Islet of Langerhans (tissue), 1 donor: ENCODE measurements at regions not wholly inside any gene's neighbourhood (a gene's known extent, or its start where the extent isn't known, plus 50 kb on each side); places are given as distances from the start of the nearest gene placed in this dataset.

Experiments used
- FAIRE-seq: peaks from one replicate; lab custom pipeline; 2011; peaks lifted over from hg19 to GRCh38; lab: Jason Lieb, UNC

- no peak for FAIRE-seq
Observed at GRCh38 chr7:116148108-116148507, 62.2 kb upstream of the TES start.

- FAIRE-seq: no peak
Observed at GRCh38 chr7:116148626-116149025, 61.7 kb upstream of the TES start.

- FAIRE-seq: no peak
Observed at GRCh38 chr7:116150588-116150987, 59.8 kb upstream of the TES start.

GRCh38 chr7:116152276-116152675, 58.1 kb upstream of the TES start:
- no peak for FAIRE-seq

GRCh38 chr7:116153050-116153449, 57.3 kb upstream of the TES start:
- FAIRE-seq: no peak

- no peak for FAIRE-seq
Observed at GRCh38 chr7:116159711-116160110, 50.6 kb upstream of the TES start.
